Neural cell (in vitro differentiated cells): ENCODE measurements at regions not wholly inside any gene's neighbourhood (a gene's known extent, or its start where the extent isn't known, plus 50 kb on each side); places are given as distances from the start of the nearest gene placed in this dataset.

Source experiments
- H2AFZ ChIP-seq: fragments of 200-600, 300-800 bp; sonication (generic), shearing (Covaris generic); 2 replicates; pipeline ENCODE4 v1.6.0; 2014; ENCODE audit warnings: low read depth, mild to moderate bottlenecking, antibody characterized with exemption, low read length, moderate library complexity
- H3F3A ChIP-seq: fragments of 200-600 bp; shearing (Covaris generic); 2 replicates; pipeline ENCODE4 v1.6.1; 2016; ENCODE audit warnings: mild to moderate bottlenecking, moderate library complexity, mixed read lengths, antibody characterized with exemption, low read length; ENCODE audit not compliant: insufficient read depth, poor library complexity, severe bottlenecking
- H3K27ac ChIP-seq: fragments of 200-600, 300-800 bp; sonication (generic), shearing (Covaris generic); 2 replicates; pipeline ENCODE4 v1.5.1; 2014; ENCODE audit warnings: mild to moderate bottlenecking, low read length, moderate library complexity
- H3K27me3 ChIP-seq: fragments of 300-800, 200-600 bp; sonication (generic), shearing (Covaris generic); 2 replicates; pipeline ENCODE4 v1.6.0; 2014; ENCODE audit warnings: mild to moderate bottlenecking, low read depth, low read length, moderate library complexity; ENCODE audit not compliant: insufficient read depth
- H3K36me3 ChIP-seq: fragments of 300-800, 200-600 bp; sonication (generic), shearing (Covaris generic); 2 replicates; pipeline ENCODE4 v1.5.1; 2014; ENCODE audit warnings: mild to moderate bottlenecking, antibody characterized with exemption, low read length, moderate library complexity; ENCODE audit not compliant: insufficient read depth
- H3K4me2 ChIP-seq: fragments of 300-800, 200-600 bp; sonication (generic), shearing (Covaris generic); 2 replicates; pipeline ENCODE4 v1.6.0; 2014; ENCODE audit warnings: mild to moderate bottlenecking, low read length
- H3K4me3 ChIP-seq: fragments of 300-800, 200-600 bp; sonication (generic), shearing (Covaris generic); 2 replicates; pipeline ENCODE4 v1.5.1; 2014; ENCODE audit warnings: mild to moderate bottlenecking, low read length, moderate library complexity
- H3K79me2 ChIP-seq: fragments of 200-600 bp; shearing (Covaris generic); replicated peaks from 2 replicates; pipeline ENCODE4 v1.6.0; 2014; ENCODE audit warnings: mild to moderate bottlenecking, low read length, moderate library complexity; ENCODE audit not compliant: insufficient read depth
- H3K9ac ChIP-seq: fragments of 300-800, 200-600 bp; sonication (generic), shearing (Covaris generic); 2 replicates; pipeline ENCODE4 v1.6.1; 2016; ENCODE audit warnings: mild to moderate bottlenecking, low read length, mixed read lengths
- H3K9me2 ChIP-seq: fragments of 200-600 bp; shearing (Covaris generic); 2 replicates; pipeline ENCODE4 v1.6.1; 2016; ENCODE audit warnings: mild to moderate bottlenecking, low read length, mixed read lengths; ENCODE audit not compliant: insufficient read depth
- H3K9me3 ChIP-seq: fragments of 200-600, 300-800 bp; sonication (generic), shearing (Covaris generic); 2 replicates; pipeline ENCODE4 v1.6.1; 2016; ENCODE audit warnings: mild to moderate bottlenecking, mixed run types, low read length, moderate library complexity, mixed read lengths
- H4K20me1 ChIP-seq: fragments of 200-600 bp; shearing (Covaris generic); 2 replicates; pipeline ENCODE4 v1.6.1; 2016; ENCODE audit warnings: mild to moderate bottlenecking, mixed run types; ENCODE audit not compliant: insufficient read depth
- EP300 ChIP-seq: fragments of 450-650 bp; conservative IDR thresholded peaks from 2 replicates; pipeline ENCODE4 v1.6.1; 2014; ENCODE audit warnings: antibody characterized with exemption, mild to moderate bottlenecking, moderate library complexity; ENCODE audit not compliant: poor library complexity, severe bottlenecking
- EZH2 ChIP-seq: fragments of 200-600, 300-800 bp; shearing (Covaris generic), sonication (generic); IDR thresholded peaks from 2 replicates; pipeline ENCODE4 v1.6.1; 2014; ENCODE audit warnings: antibody characterized with exemption, low read length, borderline replicate concordance, mild to moderate bottlenecking; ENCODE audit not compliant: insufficient read depth, poor library complexity, severe bottlenecking
- MXI1 ChIP-seq: fragments of 450-650 bp; conservative IDR thresholded peaks from 2 replicates; pipeline ENCODE4 v1.6.1; 2014; ENCODE audit warnings: antibody characterized with exemption, mild to moderate bottlenecking; ENCODE audit not compliant: poor library complexity, severe bottlenecking
- POLR2AphosphoS5 ChIP-seq: IDR thresholded peaks from 2 replicates; pipeline ENCODE4 v1.6.1; 2012
- RAD21 ChIP-seq: fragments of 450-650 bp; conservative IDR thresholded peaks from 2 replicates; pipeline ENCODE4 v1.6.1; 2014; ENCODE audit warnings: antibody characterized with exemption, mild to moderate bottlenecking, moderate library complexity
- REST ChIP-seq: IDR thresholded peaks from 2 replicates; pipeline ENCODE4 v1.6.1; 2012; ENCODE audit warnings: borderline replicate concordance
- SMC3 ChIP-seq: fragments of 450-650 bp; conservative IDR thresholded peaks from 2 replicates; pipeline ENCODE4 v1.6.1; 2014; ENCODE audit warnings: antibody characterized with exemption, mild to moderate bottlenecking, moderate library complexity; ENCODE audit not compliant: poor library complexity
- TAF1 ChIP-seq: IDR thresholded peaks from 2 replicates; pipeline ENCODE4 v1.6.1; 2012; ENCODE audit warnings: low read depth
- TF ChIP-seq, protein P1 (sequence below): fragments of 450-650 bp; IDR thresholded peaks from 2 replicates; pipeline ENCODE4 v1.5.1; 2014; ENCODE audit warnings: antibody characterized with exemption, mild to moderate bottlenecking, moderate library complexity; ENCODE audit not compliant: poor library complexity, severe bottlenecking

DNA sequence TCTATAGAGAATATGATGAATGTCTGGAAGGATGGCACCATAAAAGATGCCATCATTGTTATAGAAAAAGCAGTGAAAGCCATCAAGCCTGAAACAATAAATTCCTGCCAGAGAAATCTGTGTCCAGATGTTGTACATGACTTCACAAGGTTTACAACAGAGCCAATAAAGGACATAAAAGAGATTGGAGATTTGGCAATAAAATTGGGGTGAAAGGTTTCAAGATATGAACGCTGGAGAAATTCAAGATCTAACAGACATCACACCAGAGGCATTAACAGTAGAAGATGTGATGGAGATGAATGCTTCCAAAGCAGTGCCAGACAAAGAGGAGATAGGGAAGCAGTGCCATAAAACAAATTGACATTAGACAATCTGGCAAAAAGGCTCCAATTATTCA is 518.8 kb upstream of the ACVR2A start:
- Histone ChIP-seq H3F3A (no peaks in the 10 kb centered on the region), H3K4me3 (no peak overlapping the region), H3K36me3 (no peaks in the 10 kb centered on the region), H4K20me1 (no peaks in the 10 kb centered on the region), H3K27ac (no peak overlapping the region), H3K9ac (no peak overlapping the region), H3K4me2 (no peak overlapping the region), H3K9me2 (no peaks in the 10 kb centered on the region), H3K9me3 (peaks cover 6% of the 10 kb centered on the region), H3K79me2 (no peaks in the 10 kb centered on the region), H2AFZ (no peak overlapping the region), H3K27me3 (no peaks in the 10 kb centered on the region)
- no peak for TF ChIP-seq MXI1

GRCh38 chr2:147320146-147320545 is 524.7 kb upstream of the ACVR2A start:
- Histone ChIP-seq H3K36me3 (no peaks in the 10 kb centered on the region), H4K20me1 (no peaks in the 10 kb centered on the region), H3F3A (no peaks in the 10 kb centered on the region), H2AFZ (no peak overlapping the region), H3K9me2 (no peaks in the 10 kb centered on the region), H3K27me3 (no peaks in the 10 kb centered on the region), H3K27ac (no peak overlapping the region), H3K79me2 (no peaks in the 10 kb centered on the region), H3K4me2 (no peak overlapping the region), H3K9ac (no peak overlapping the region), H3K4me3 (no peak overlapping the region), H3K9me3 (peaks cover 12% of the 10 kb centered on the region)
- TF ChIP-seq MXI1 (no peak), RAD21 (no peak), POLR2AphosphoS5 (no peak), EZH2 (no peak), EP300 (no peak), SMC3 (no peak), REST (no peak), TAF1 (no peak)
- TF ChIP-seq, protein P1, sequence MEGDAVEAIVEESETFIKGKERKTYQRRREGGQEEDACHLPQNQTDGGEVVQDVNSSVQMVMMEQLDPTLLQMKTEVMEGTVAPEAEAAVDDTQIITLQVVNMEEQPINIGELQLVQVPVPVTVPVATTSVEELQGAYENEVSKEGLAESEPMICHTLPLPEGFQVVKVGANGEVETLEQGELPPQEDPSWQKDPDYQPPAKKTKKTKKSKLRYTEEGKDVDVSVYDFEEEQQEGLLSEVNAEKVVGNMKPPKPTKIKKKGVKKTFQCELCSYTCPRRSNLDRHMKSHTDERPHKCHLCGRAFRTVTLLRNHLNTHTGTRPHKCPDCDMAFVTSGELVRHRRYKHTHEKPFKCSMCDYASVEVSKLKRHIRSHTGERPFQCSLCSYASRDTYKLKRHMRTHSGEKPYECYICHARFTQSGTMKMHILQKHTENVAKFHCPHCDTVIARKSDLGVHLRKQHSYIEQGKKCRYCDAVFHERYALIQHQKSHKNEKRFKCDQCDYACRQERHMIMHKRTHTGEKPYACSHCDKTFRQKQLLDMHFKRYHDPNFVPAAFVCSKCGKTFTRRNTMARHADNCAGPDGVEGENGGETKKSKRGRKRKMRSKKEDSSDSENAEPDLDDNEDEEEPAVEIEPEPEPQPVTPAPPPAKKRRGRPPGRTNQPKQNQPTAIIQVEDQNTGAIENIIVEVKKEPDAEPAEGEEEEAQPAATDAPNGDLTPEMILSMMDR = no peak

DNA sequence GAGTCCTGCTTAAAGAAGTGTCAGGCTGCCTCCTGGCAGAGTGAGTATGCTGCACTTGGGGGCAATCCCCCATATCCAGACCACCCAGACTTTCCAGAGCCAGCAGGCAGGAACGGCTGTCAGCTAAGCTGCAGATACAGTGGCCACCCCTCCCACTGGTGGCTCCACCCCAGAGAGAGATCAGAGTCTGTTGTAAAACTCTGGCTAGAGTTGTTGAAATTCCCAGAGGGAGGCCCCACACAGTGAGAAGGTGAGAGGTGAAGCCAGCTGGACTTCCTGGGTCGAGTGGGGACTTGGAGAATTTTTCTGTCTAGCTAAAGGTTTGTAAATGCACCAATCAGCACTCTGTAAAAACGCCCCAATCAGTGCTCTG is 533.8 kb upstream of the ACVR2A start:
- no peaks in the 10 kb centered on the region for H3K36me3 ChIP-seq
- H3K4me2 ChIP-seq = no peak overlapping the region
- no peaks in the 10 kb centered on the region for H4K20me1 ChIP-seq
- no peaks in the 10 kb centered on the region for H3K9me3 ChIP-seq
- no peaks in the 10 kb centered on the region for H3F3A ChIP-seq
- no peak for TF ChIP-seq TAF1
- H3K27ac ChIP-seq = no peak overlapping the region
- no peaks in the 10 kb centered on the region for H3K9me2 ChIP-seq
- H3K79me2 ChIP-seq = no peaks in the 10 kb centered on the region
- H3K9ac ChIP-seq = no peak overlapping the region
- no peaks in the 10 kb centered on the region for H3K27me3 ChIP-seq
- H3K4me3 ChIP-seq = no peak overlapping the region
- H2AFZ ChIP-seq = no peak overlapping the region
